MCF 10A (cell line): ENCODE measurements at regions not wholly inside any gene's neighbourhood (a gene's known extent, or its start where the extent isn't known, plus 50 kb on each side); places are given as distances from the start of the nearest gene placed in this dataset.

Experiments used
- BruUV-seq: library from RNA; stranded (reverse); fragments of 400-500 nt; replicated peaks from 2 replicates; lab custom pipeline; 2021; lab: Mats Ljungman, UMichigan
- CTCF ChIA-PET: fragments of 300-600 bp; sonication (Branson Sonifier 250); formaldehyde crosslinking; extraction: SDS; loops from one replicate; lab custom pipeline; 2021; ENCODE audit warnings: antibody characterized with exemption, inconsistent platforms; lab: Yijun Ruan, JAX
- POLR2A ChIA-PET: fragments of 300-600, 350-650 bp; sonication (Branson Sonifier 250); formaldehyde crosslinking; extraction: SDS; loops from one replicate; lab custom pipeline; 2020; ENCODE audit warnings: antibody characterized with exemption, inconsistent platforms; lab: Yijun Ruan, JAX
- DNase-seq: peaks from one replicate; pipeline ENCODE4 v3.0.0-alpha.2; 2018; ENCODE audit not compliant: unreplicated experiment
- H3K27ac Mint-ChIP-seq: one replicate; pipeline ENCODE4 v1.8.0; 2022; ENCODE audit warnings: mild to moderate bottlenecking, low read depth, mixed read lengths; ENCODE audit not compliant: unreplicated experiment
- H3K27me3 Mint-ChIP-seq: one replicate; pipeline ENCODE4 v1.8.0; 2022; ENCODE audit warnings: mixed read lengths; ENCODE audit not compliant: insufficient read depth, unreplicated experiment
- H3K36me3 Mint-ChIP-seq: one replicate; pipeline ENCODE4 v1.8.0; 2022; ENCODE audit warnings: mild to moderate bottlenecking, moderate library complexity, mixed read lengths; ENCODE audit not compliant: insufficient read depth, unreplicated experiment
- H3K4me1 Mint-ChIP-seq: one replicate; pipeline ENCODE4 v1.8.0; 2022; ENCODE audit warnings: mixed read lengths; ENCODE audit not compliant: insufficient read depth, unreplicated experiment
- H3K4me3 Mint-ChIP-seq: one replicate; pipeline ENCODE4 v1.8.0; 2022; ENCODE audit warnings: mild to moderate bottlenecking, moderate library complexity, mixed read lengths; ENCODE audit not compliant: unreplicated experiment
- H3K9me3 Mint-ChIP-seq: one replicate; pipeline ENCODE4 v1.8.0; 2022; ENCODE audit warnings: mixed read lengths; ENCODE audit not compliant: unreplicated experiment
- intact Hi-C: fragments of 100-400 bp; cut with micrococcal nuclease; formaldehyde crosslinking; loops from 2 replicates; pipeline ENCODE4 v1.14.1; 2022
- TF ChIP-seq, protein P1 (sequence below): fragments of 200-600 bp; IDR thresholded peaks from one replicate; pipeline ENCODE4 v1.8.0; 2022; ENCODE audit warnings: antibody characterized with exemption, mild to moderate bottlenecking; ENCODE audit not compliant: unreplicated experiment

DNA sequence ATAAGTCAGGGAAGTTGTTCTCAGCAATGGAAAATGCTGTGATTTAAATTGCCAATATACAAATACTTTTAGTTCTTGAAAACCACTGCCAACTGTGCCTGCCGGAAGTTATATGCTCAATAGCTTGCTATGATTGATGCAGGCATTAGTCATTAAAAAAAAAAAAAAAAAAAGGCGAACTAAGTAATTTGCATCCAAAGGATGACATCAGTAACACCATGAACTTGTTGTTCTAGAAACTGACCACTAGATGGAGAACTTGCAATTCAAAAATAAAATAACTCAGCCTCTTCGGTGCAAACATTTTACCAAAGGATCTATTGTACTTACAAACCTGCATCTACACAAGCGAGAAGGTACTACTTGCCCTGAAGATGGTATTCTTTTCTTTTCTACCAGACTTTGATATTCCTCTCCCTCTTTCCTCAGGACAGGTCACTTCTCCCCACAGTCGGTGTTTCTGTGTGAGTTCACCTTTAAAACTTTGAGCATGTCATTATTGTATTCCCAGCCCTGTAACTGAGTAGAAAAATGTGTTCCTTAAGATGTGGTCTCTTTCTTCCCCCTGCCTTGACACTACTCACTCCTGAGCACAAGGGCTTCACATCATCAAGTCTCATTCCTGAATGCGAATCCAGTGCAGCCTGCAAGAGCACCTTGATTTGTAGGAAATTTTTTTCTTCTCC is 115.0 kb upstream of the VEPH1 start:
- CTCF ChIA-PET: interaction anchor here (0.6 to 4.7 kb wide), 11 partner anchors 10 to 819 kb away, joined by 3 to 36 read pairs (median 3); no protein-coding TSS in a partner anchor
- intact Hi-C loops: loop anchor here (1.0 to 5.0 kb wide), 6 partner anchors 239 to 914 kb away; no protein-coding TSS in a partner anchor
- no peaks in the 10 kb centered on the region for H3K9me3 Mint-ChIP-seq
- no peaks in the 10 kb centered on the region for H3K27me3 Mint-ChIP-seq
- H3K4me3 Mint-ChIP-seq: no peak overlapping the region
- peak; percentile 74 for DNase-seq
- no peak overlapping the region for H3K27ac Mint-ChIP-seq
- BruUV-seq: no TSS peak
- H3K36me3 Mint-ChIP-seq: no peaks in the 10 kb centered on the region
- TF ChIP-seq, protein P1, sequence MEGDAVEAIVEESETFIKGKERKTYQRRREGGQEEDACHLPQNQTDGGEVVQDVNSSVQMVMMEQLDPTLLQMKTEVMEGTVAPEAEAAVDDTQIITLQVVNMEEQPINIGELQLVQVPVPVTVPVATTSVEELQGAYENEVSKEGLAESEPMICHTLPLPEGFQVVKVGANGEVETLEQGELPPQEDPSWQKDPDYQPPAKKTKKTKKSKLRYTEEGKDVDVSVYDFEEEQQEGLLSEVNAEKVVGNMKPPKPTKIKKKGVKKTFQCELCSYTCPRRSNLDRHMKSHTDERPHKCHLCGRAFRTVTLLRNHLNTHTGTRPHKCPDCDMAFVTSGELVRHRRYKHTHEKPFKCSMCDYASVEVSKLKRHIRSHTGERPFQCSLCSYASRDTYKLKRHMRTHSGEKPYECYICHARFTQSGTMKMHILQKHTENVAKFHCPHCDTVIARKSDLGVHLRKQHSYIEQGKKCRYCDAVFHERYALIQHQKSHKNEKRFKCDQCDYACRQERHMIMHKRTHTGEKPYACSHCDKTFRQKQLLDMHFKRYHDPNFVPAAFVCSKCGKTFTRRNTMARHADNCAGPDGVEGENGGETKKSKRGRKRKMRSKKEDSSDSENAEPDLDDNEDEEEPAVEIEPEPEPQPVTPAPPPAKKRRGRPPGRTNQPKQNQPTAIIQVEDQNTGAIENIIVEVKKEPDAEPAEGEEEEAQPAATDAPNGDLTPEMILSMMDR: peak; percentile 41
- POLR2A ChIA-PET: interaction anchor here (0.5 to 0.9 kb wide), 2 partner anchors 816 to 830 kb away, joined by 3 read pairs; no protein-coding TSS in a partner anchor
- H3K4me1 Mint-ChIP-seq: no peaks in the 10 kb centered on the region

DNA sequence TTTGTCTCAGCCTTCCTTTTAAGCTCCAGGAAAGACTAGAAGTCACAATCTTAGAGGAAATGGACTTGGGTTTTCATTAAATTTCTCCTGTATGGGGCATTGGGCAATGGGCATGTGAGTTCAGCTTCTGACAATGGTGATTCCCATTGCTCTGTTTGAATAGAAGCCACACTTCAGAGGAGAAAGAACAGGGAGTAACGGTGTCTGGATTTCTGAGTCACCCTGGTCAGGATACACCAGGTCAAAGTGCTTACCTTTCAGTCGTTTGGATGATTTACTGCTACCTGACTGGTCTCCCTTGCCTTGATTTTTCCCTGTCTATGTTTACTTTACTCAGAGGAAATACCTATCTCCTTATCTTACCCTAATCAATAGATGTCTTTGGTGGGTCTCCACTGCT is 111.7 kb upstream of the VEPH1 start:
- BruUV-seq: no TSS peak
- CTCF ChIA-PET: interaction anchor here (0.6 to 4.7 kb wide), 6 partner anchors 8 to 1047 kb away, joined by 3 to 36 read pairs (median 8); no protein-coding TSS in a partner anchor
- Mint-ChIP-seq H3K4me3 (no peak overlapping the region), H3K27ac (no peak overlapping the region), H3K36me3 (no peaks in the 10 kb centered on the region), H3K9me3 (no peaks in the 10 kb centered on the region), H3K4me1 (no peaks in the 10 kb centered on the region), H3K27me3 (no peaks in the 10 kb centered on the region)
- no peak for DNase-seq
- POLR2A ChIA-PET: no interaction called here
- TF ChIP-seq, protein P1: no peak
- intact Hi-C loops: loop anchor here (5.0 kb wide), 3 partner anchors 242 to 482 kb away; no protein-coding TSS in a partner anchor

DNA sequence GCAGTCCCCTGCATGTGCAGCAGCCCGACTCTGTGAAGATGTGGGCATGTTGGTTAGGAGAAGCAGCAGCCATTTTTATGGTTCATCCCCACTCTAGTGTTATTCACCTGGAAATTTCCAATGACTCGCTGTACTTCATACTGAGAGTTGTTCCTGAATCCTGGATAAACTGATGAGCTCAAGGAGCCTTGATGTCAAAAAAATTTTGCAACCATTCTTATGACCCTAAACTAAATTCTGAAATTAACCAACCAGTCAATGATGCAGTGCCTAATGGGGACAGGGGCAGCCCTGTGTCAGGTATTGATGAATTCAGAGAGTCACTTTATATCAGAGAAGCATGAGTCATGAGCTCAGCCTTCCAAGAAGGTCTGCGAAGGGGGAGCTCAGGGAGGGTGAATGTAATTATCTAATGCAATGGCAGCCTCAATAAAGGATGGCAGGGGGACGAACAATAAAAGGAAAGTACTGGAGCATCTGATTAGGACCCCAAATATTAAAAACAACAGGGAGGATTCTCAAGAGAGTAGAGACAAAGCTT is 108.4 kb upstream of the VEPH1 start:
- ChIA-PET CTCF (interaction anchor here (1.2 to 1.5 kb wide), 4 partner anchors 8 to 920 kb away, joined by 4 to 5 read pairs (median 4); no protein-coding TSS in a partner anchor), POLR2A (interaction anchor here (0.6 to 0.9 kb wide), 2 partner anchors 221 to 554 kb away, joined by 3 read pairs; no protein-coding TSS in a partner anchor)
- TF ChIP-seq, protein P1: no peak
- intact Hi-C loops: no loop called here
- Mint-ChIP-seq H3K27me3 (no peaks in the 10 kb centered on the region), H3K9me3 (no peaks in the 10 kb centered on the region), H3K4me3 (no peak overlapping the region), H3K27ac (no peak overlapping the region), H3K36me3 (no peaks in the 10 kb centered on the region), H3K4me1 (no peaks in the 10 kb centered on the region)
- BruUV-seq: no TSS peak
- DNase-seq: no peak

DNA sequence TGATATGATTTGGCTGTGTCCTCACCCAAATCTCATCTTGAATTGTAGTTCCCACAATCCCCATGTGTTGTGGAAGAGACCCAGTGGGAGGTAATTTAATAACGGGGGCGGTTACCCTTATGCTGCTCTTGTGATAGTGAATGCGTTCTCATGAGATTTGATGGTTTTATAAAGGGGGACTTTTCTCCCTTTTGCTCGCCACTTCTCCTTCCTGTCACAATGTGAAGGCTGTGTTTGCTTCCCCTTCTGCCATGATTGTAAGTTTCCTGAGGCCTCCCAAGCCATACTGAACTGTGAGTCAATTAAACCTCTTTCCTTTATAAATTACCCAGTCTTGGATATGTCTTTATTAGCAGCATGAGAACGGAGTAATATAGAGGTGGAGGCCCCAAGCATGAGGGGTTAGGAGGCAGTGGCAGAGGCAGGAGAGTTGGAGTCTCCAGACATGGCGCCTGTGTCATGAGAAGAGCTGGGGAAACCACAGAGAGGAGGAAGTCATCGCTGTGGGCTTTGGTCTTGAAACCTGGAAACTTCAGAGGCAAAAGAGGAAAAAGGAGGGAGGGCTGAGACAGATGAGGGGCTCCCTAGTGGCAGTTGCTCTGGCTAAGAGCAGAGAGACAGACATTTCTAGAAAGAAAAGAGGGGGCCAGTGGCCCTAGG is 107.8 kb upstream of the VEPH1 start:
- intact Hi-C loops: no loop called here
- Mint-ChIP-seq H3K9me3 (no peaks in the 10 kb centered on the region), H3K27ac (no peak overlapping the region), H3K4me1 (no peaks in the 10 kb centered on the region), H3K4me3 (no peak overlapping the region), H3K27me3 (no peaks in the 10 kb centered on the region), H3K36me3 (no peaks in the 10 kb centered on the region)
- ChIA-PET POLR2A (no interaction called here), CTCF (interaction anchor here (1.2 to 1.5 kb wide), 3 partner anchors 7 to 920 kb away, joined by 4 read pairs; no protein-coding TSS in a partner anchor)
- DNase-seq: no peak
- no TSS peak for BruUV-seq
- TF ChIP-seq, protein P1: no peak
